Esophagus squamous epithelium (tissue), 5 donors: ENCODE measurements at regions not wholly inside any gene's neighbourhood (a gene's known extent, or its start where the extent isn't known, plus 50 kb on each side); places are given as distances from the start of the nearest gene placed in this dataset.

Experiments
- DNase-seq: peaks from one replicate; lab custom pipeline; 2025; lab: John Stamatoyannopoulos, UW
- H3K27ac ChIP-seq, 4 donors: fragments of 200-600 bp; sonication (generic); one replicate each; pipeline ENCODE4 v1.5.1; 2016 to 2019; ENCODE audit warnings: mild to moderate bottlenecking in 1 of 4
- H3K27me3 ChIP-seq, 4 donors: fragments of 200-600 bp; sonication (generic); 1 replicate in 3 of 4; 2 replicates in 1 of 4; pipeline versions ENCODE4 v1.5.1 to v1.6.0; 2017 to 2021; ENCODE audit warnings: antibody characterized with exemption in 1 of 4
- H3K36me3 ChIP-seq, 3 donors: fragments of 200-600 bp; sonication (generic); one replicate each; pipeline ENCODE4 v1.5.1; 2016 to 2019
- H3K4me1 ChIP-seq, 3 donors: fragments of 200-600 bp; sonication (generic); one replicate each; pipeline ENCODE4 v1.5.1; 2017 to 2019
- H3K4me3 ChIP-seq, 4 donors: fragments of 200-600 bp; sonication (generic); 1 replicate in 3 of 4; 2 replicates in 1 of 4; pipeline ENCODE4 v1.5.1; 2016 to 2019; ENCODE audit warnings: mild to moderate bottlenecking in 2 of 4, moderate library complexity in 1 of 4
- H3K9me3 ChIP-seq, 3 donors: fragments of 200-600 bp; sonication (generic); one replicate each; pipeline ENCODE4 v1.5.1; 2016 to 2019
- CTCF ChIP-seq, 6 experiments: fragments of 450-650 bp in 4 of 6; fragments of 200-600 bp in 2 of 6; sonication (generic) in 2 of 6; IDR thresholded peaks; one replicate each; pipeline ENCODE4 v1.5.1; 2016 to 2019; ENCODE audit warnings: antibody characterized with exemption in 6 of 6, mild to moderate bottlenecking in 4 of 6, moderate library complexity in 4 of 6
- POLR2A ChIP-seq, 4 donors: fragments of 450-650 bp; IDR thresholded peaks; one replicate each; pipeline ENCODE4 v1.6.1; 2017; ENCODE audit warnings: antibody characterized with exemption in 4 of 4, mild to moderate bottlenecking in 4 of 4, moderate library complexity in 3 of 4
- WGBS, 2 donors: methylation state at CpG; one replicate each; pipeline ENCODE4 v1.1.5; 2018; 5-methylcytosine and 5-hydroxymethylcytosine counted together
- intact Hi-C: fragments of 100-400 bp; cut with DNase I; formaldehyde crosslinking; loops from one replicate; pipeline ENCODE4 v1.15.0; 2022
- donor health status: DM: yes; HTN: yes; CAD: no.

- WGBS, 2 donors, result 74% methylated on average over 6 of the region's 6 CpGs
- no peak overlapping the region for H3K4me3 ChIP-seq
- TF ChIP-seq POLR2A (IDR thresholded peaks at IDR 0.05), result no peak
- TF ChIP-seq CTCF (IDR thresholded peaks at IDR 0.05), result no peak
- H3K27me3 ChIP-seq, result peaks cover 0 to 80% (median 0%) of the 10 kb centered on the region in 4 donors
- H3K9me3 ChIP-seq, result no peaks in the 10 kb centered on the region
- DNase-seq, result no peak
- H3K36me3 ChIP-seq, result no peaks in the 10 kb centered on the region
- H3K4me1 ChIP-seq, result no peaks in the 10 kb centered on the region
- intact Hi-C loops, result no loop called here
- H3K27ac ChIP-seq, result no peak overlapping the region
Observed at GRCh38 chr3:10747341-10747740, 68.7 kb upstream of the SLC6A11 start.

DNA sequence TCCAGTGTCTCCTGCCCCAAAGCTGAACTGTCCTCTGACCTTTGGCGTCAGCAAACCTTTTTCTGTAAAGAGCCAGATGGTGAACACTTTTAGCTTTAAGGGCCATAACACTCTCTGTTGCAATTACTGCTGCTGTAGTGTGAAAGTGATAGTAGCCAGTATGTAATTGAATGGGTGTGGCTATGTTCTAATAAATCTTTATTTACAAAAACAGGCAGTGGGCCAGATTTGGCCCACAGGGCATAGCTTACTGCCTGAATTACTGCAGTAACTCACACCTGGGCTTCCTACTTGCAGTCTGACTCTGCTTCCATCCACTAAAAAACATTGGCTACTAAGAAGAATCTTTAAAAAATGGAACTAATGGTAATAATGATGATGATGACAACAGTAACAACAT, 68.0 kb upstream of the SLC6A11 start:
- Histone ChIP-seq H3K27ac (no peak overlapping the region), H3K9me3 (no peaks in the 10 kb centered on the region), H3K36me3 (no peaks in the 10 kb centered on the region), H3K4me1 (no peaks in the 10 kb centered on the region), H3K27me3 (peaks cover 0 to 83% (median 0%) of the 10 kb centered on the region in 4 donors), H3K4me3 (no peak overlapping the region)
- WGBS, 2 donors, result 71% methylated on average over 1 of the region's 1 CpG; no CpG with 5 or more reads in 1 of the 2 donors
- intact Hi-C loops, result no loop called here
- DNase-seq, result no peak
- TF ChIP-seq CTCF (IDR thresholded peaks at IDR 0.05) (no peak), POLR2A (IDR thresholded peaks at IDR 0.05) (no peak)

DNA sequence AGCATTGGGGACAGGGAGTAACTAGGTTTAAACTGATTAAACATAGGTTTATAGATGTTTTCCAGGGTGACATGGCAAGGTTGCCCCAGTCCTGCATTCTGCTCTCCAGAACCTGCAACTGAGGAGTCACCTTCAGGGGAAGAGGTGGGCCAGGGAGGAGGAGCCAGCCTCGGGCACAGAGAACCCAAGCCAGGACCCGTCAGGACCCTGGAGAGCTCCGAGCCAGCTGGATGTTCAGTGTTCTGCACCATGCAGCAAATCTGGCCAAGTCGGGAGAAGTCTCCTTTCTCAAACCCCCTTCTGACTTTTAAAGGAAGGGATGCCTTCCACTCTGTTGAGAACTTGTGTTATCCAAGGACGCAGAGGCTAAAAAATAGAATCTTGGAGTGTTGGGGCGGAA, 62.1 kb upstream of the SLC6A11 start:
- DNase-seq, result no peak
- intact Hi-C loops, result loop anchor here (10.0 kb wide), 1 partner anchor 131 kb away; no protein-coding TSS in a partner anchor
- TF ChIP-seq POLR2A (IDR thresholded peaks at IDR 0.05) (no peak), CTCF (IDR thresholded peaks at IDR 0.05) (no peak)
- no peak overlapping the region for H3K4me3 ChIP-seq
- no peaks in the 10 kb centered on the region for H3K36me3 ChIP-seq
- H3K27ac ChIP-seq, result no peak overlapping the region
- H3K4me1 ChIP-seq, result peaks cover 0 to 6% (median 0%) of the 10 kb centered on the region in 3 donors
- peaks cover 0 to 95% (median 0%) of the 10 kb centered on the region in 4 donors for H3K27me3 ChIP-seq
- WGBS, 2 donors, result 17 to 18% methylated on average over 5 to 6 of the region's 6 CpGs
- H3K9me3 ChIP-seq, result no peaks in the 10 kb centered on the region

- TF ChIP-seq POLR2A (IDR thresholded peaks at IDR 0.05) (no peak), CTCF (IDR thresholded peaks at IDR 0.05) (no peak)
- intact Hi-C loops, result loop anchor here (5.0 to 10.0 kb wide), 2 partner anchors 128 to 301 kb away; no protein-coding TSS in a partner anchor
- Histone ChIP-seq H3K27me3 (peaks cover 0 to 95% (median 0%) of the 10 kb centered on the region in 4 donors), H3K9me3 (no peaks in the 10 kb centered on the region), H3K27ac (no peak overlapping the region), H3K4me3 (no peak overlapping the region), H3K36me3 (no peaks in the 10 kb centered on the region), H3K4me1 (peaks cover 0 to 6% (median 0%) of the 10 kb centered on the region in 3 donors)
- 34 to 43% methylated on average over 2 of the region's 2 CpGs for WGBS, 2 donors
- DNase-seq, result no peak
Observed at GRCh38 chr3:10756546-10756945, 59.5 kb upstream of the SLC6A11 start.

DNA sequence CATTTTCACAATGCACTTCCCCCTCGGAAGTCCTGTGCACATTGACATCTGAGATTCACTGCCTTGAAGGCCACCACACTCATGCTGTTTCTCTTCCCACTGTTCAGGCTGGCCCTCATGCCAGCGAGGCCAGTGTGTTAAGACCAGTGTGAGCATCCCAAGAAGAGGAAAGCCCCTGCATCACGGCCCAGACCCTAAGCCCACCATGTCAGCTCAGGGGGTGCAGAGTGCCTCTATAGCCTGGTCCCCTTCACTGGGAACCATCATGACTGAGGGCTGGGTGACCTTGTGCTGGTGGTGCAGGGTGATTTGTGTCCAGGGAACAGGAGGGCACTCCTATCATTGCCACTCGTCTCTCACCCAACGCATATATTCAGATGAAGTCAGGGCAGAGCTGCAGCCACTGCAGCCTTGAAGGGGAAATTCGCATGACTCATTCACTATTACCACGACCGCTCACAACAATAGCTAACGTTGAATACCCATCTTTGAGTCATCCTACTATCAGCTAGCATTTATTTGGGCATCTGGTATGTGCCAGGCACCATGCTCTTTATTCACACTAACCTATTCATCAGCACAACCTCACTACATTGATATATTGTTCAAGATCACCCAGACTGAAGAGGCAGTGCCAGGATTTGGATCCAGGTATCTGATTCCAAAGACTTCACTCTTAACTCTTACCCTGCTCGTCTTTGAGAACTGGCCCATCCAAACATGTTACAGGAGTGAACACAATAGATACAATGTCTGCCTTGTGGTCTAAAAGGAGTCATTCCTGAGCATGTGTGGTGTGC, 58.8 kb upstream of the SLC6A11 start:
- Histone ChIP-seq H3K27ac (no peak overlapping the region), H3K9me3 (no peaks in the 10 kb centered on the region), H3K27me3 (peaks cover 0 to 95% (median 0%) of the 10 kb centered on the region in 4 donors), H3K4me1 (peaks cover 0 to 6% (median 0%) of the 10 kb centered on the region in 3 donors), H3K4me3 (no peak overlapping the region), H3K36me3 (no peaks in the 10 kb centered on the region)
- no peak for DNase-seq
- TF ChIP-seq CTCF (IDR thresholded peaks at IDR 0.05) (no peak), POLR2A (IDR thresholded peaks at IDR 0.05) (no peak)
- intact Hi-C loops, result loop anchor here (5.0 to 10.0 kb wide), 2 partner anchors 128 to 300 kb away; no protein-coding TSS in a partner anchor
- WGBS, 2 donors, result 23 to 26% methylated on average over 8 of the region's 10 CpGs
